HepG2 (cell line): ENCODE measurements at regions not wholly inside any gene's neighbourhood (a gene's known extent, or its start where the extent isn't known, plus 50 kb on each side); places are given as distances from the start of the nearest gene placed in this dataset.

ENCODE experiments used
- ATAC-seq: fragments of 200-7000 bp; cut with Tn5 transposase; 3 replicates; pipeline ENCODE4 v1.9.1; 2020; ENCODE audit warnings: mild to moderate bottlenecking, moderate library complexity
- BruUV-seq: library from RNA; stranded (reverse); fragments of 400-500 nt; replicated peaks from 2 replicates; lab custom pipeline; 2021; lab: Mats Ljungman, UMichigan
- CTCF ChIA-PET: fragments of 300-600 bp; formaldehyde crosslinking; extraction: SDS; loops from one replicate; lab custom pipeline; 2021; ENCODE audit warnings: low total read pairs, inconsistent platforms, low intra/inter-chr PET ratio; lab: Yijun Ruan, JAX
- POLR2A ChIA-PET: fragments of 350-600 bp; sonication (Branson Sonifier 250); formaldehyde crosslinking; loops from one replicate; lab custom pipeline; 2020; ENCODE audit warnings: antibody characterized with exemption, inconsistent platforms; lab: Yijun Ruan, JAX
- DNase-seq: peaks from one replicate; pipeline ENCODE4 v3.0.0-alpha.2; 2015; ENCODE audit warnings: low spot score
- FAIRE-seq: peaks from 3 replicates; lab custom pipeline; 2011; peaks lifted over from hg19 to GRCh38; lab: Jason Lieb, UNC
- H2AFZ ChIP-seq: one replicate; pipeline ENCODE4 v1.6.1; 2011; ENCODE audit warnings: low read length, inconsistent platforms
- H3K27ac ChIP-seq: fragments of 300-600 bp; 3 replicates; pipeline ENCODE4 v1.8.0; 2011; ENCODE audit warnings: mixed run types, mild to moderate bottlenecking, mixed read lengths, low read length, inconsistent platforms; ENCODE audit not compliant: insufficient read depth; ENCODE audit errors: extremely low read length
- H3K27me3 ChIP-seq, 2 experiments: fragments of 200-600 bp in 1 of 2; 2 replicates in 1 of 2; 3 replicates in 1 of 2; pipeline versions ENCODE4 v1.6.0 to v1.8.0; 2011; ENCODE audit warnings: low read length in 2 of 2, mild to moderate bottlenecking in 2 of 2, moderate library complexity in 2 of 2, inconsistent platforms in 1 of 2; ENCODE audit not compliant: insufficient read depth in 2 of 2, control insufficient read depth in 1 of 2
- H3K36me3 ChIP-seq, 2 experiments: fragments of 200-600 bp in 1 of 2; replicated peaks in 1 of 2; 2 replicates in 1 of 2; 3 replicates in 1 of 2; pipeline versions ENCODE4 v1.5.1 to v1.8.0; 2011; ENCODE audit warnings: low read length in 2 of 2, inconsistent platforms in 1 of 2; ENCODE audit not compliant: insufficient read depth in 2 of 2, control insufficient read depth in 1 of 2
- H3K4me1 ChIP-seq: 2 replicates; pipeline ENCODE4 v1.5.1; 2012; ENCODE audit warnings: low read length, inconsistent platforms; ENCODE audit not compliant: insufficient read depth
- H3K4me2 ChIP-seq: 2 replicates; pipeline ENCODE4 v1.6.0; 2011; ENCODE audit warnings: low read depth, low read length, inconsistent platforms
- H3K4me3 ChIP-seq, 3 experiments: fragments of 200-600 bp in 1 of 3; sonication (generic), shearing (Covaris generic) in 1 of 3; replicated peaks in 1 of 3; 2 replicates each; pipeline ENCODE4 v1.5.1; 2011 to 2016; ENCODE audit warnings: low read length in 3 of 3, inconsistent platforms in 2 of 3, low read depth in 2 of 3, mild to moderate bottlenecking in 2 of 3, control low read depth in 1 of 3, mixed read lengths in 1 of 3; ENCODE audit not compliant: insufficient read depth in 1 of 3
- H3K79me2 ChIP-seq: one replicate; pipeline ENCODE4 v1.6.1; 2011; ENCODE audit warnings: low read length, inconsistent platforms; ENCODE audit not compliant: insufficient read depth
- H3K9ac ChIP-seq: 2 replicates; pipeline ENCODE4 v1.6.0; 2011; ENCODE audit warnings: mild to moderate bottlenecking, low read depth, low read length, inconsistent platforms; ENCODE audit not compliant: insufficient read depth
- H3K9me3 ChIP-seq: 2 replicates; pipeline ENCODE4 v1.5.1; 2012; ENCODE audit warnings: mild to moderate bottlenecking, low read length
- H4K20me1 ChIP-seq: 2 replicates; pipeline ENCODE4 v1.6.0; 2011; ENCODE audit warnings: inconsistent platforms, mild to moderate bottlenecking, low read length, moderate library complexity; ENCODE audit not compliant: insufficient read depth
- CREM ChIP-seq, 2 experiments: sonication (generic) in 1 of 2; formaldehyde crosslinking in 1 of 2; IDR thresholded peaks; 2 replicates each; pipeline versions ENCODE4 v1.4.0 to v1.6.1; 2016 to 2020; ENCODE audit warnings: antibody characterized with exemption in 1 of 2, mild to moderate bottlenecking in 1 of 2, missing genetic modification reagents in 1 of 2
- DNMT1 ChIP-seq: sonication (generic); formaldehyde crosslinking; IDR thresholded peaks from 2 replicates; pipeline ENCODE4 v1.5.1; 2020; ENCODE audit warnings: mild to moderate bottlenecking, missing genetic modification reagents
- FOSL1 ChIP-seq: sonication (generic); formaldehyde crosslinking; IDR thresholded peaks from 2 replicates; pipeline ENCODE4 v1.9.0; 2021; ENCODE audit warnings: missing genetic modification reagents, borderline replicate concordance
- FOXK2 ChIP-seq: fragments of 450-650 bp; IDR thresholded peaks from 2 replicates; pipeline ENCODE4 v1.6.1; 2016
- MXI1 ChIP-seq: IDR thresholded peaks from 3 replicates; pipeline ENCODE4 v1.6.1; 2012; ENCODE audit warnings: low read depth, low read length, inconsistent platforms, borderline replicate concordance
- NFE2 ChIP-seq: sonication (generic); formaldehyde crosslinking; IDR thresholded peaks from 2 replicates; pipeline ENCODE4 v1.4.0; 2020; ENCODE audit warnings: missing genetic modification reagents
- RELA ChIP-seq: sonication (generic); formaldehyde crosslinking; IDR thresholded peaks from 2 replicates; pipeline ENCODE4 v1.4.0; 2020; ENCODE audit warnings: missing genetic modification reagents
- SIX4 ChIP-seq: sonication (generic); formaldehyde crosslinking; IDR thresholded peaks from 2 replicates; pipeline ENCODE4 v1.4.0; 2020; ENCODE audit warnings: missing genetic modification reagents
- TAF15 ChIP-seq: fragments of 200-400 bp; formaldehyde crosslinking; IDR thresholded peaks from one replicate; pipeline ENCODE4 v1.6.1; 2018; ENCODE audit warnings: mild to moderate bottlenecking, low read depth, low read length; ENCODE audit not compliant: poor library complexity, severe bottlenecking
- ZFP36 ChIP-seq: fragments of 150-350 bp; IDR thresholded peaks from 2 replicates; pipeline ENCODE4 v1.6.1; 2018; ENCODE audit warnings: borderline replicate concordance, low read length, low read depth; ENCODE audit not compliant: partially characterized antibody
- WGBS: methylation state at CpG from one replicate; pipeline ENCODE4 v1.1.6; 2017; ENCODE audit warnings: low lambda C conversion rate; 5-methylcytosine and 5-hydroxymethylcytosine counted together
- in situ Hi-C: cut with HindIII; loops from 2 replicates; pipeline ENCODE4 v1.10.0; 2017; ENCODE audit warnings: low pct_unique_long_range_greater_than_20kb; ENCODE audit not compliant: extremely low pct_ligation_motif_present
- intact Hi-C: fragments of 100-400 bp; cut with micrococcal nuclease; formaldehyde crosslinking; loops from one replicate; pipeline ENCODE4 v1.10.0; 2022; ENCODE audit not compliant: unreplicated experiment
- TF ChIP-seq, protein P1 (sequence below): sonication (generic); formaldehyde crosslinking; IDR thresholded peaks from 2 replicates; pipeline ENCODE4 v1.5.0; 2020; ENCODE audit warnings: mild to moderate bottlenecking, missing genetic modification reagents, moderate library complexity
- TF ChIP-seq, protein P2 (sequence below): fragments of 450-650 bp; IDR thresholded peaks from 2 replicates; pipeline ENCODE4 v1.6.1; 2017
- TF ChIP-seq, protein P3 (sequence below): sonication (generic); formaldehyde crosslinking; IDR thresholded peaks from 2 replicates; pipeline ENCODE4 v1.4.0; 2020; ENCODE audit warnings: missing genetic modification reagents, borderline replicate concordance

DNA sequence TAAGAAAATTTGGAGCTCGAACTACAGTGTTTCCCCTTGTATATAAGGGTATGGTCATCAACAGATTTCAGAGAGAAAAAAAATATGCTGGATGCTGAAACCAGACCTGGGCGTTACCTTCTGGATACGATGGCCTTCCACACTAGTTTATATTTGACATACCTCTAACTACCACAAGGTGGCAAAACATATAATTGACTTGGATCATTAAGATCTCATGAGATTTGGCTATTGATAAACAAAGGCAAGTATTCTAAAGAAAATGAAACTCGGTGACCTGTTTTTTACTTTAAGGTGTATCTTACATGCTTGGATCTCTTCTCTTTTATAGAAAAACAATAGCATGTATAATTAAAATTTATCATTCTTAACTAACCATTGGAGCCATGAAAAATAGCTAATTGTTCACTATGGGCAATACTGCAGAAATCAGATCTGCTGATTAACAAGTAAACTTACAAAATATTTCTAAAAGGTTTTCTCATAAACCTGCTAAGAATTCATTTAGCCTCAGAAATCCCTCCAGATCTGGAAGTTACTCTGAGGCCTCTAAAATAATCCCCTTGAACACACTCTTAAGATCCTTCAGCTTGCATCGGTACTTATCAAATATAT, 300.6 kb upstream of the KCNH8 start:
- Histone ChIP-seq H3K36me3 (no peaks in the 10 kb centered on the region), H3K27me3 (no peaks in the 10 kb centered on the region), H3K4me1 (no peaks in the 10 kb centered on the region), H3K4me2 (no peak overlapping the region), H3K9ac (no peak overlapping the region), H2AFZ (no peak overlapping the region), H4K20me1 (no peaks in the 10 kb centered on the region), H3K4me3 (no peak overlapping the region), H3K27ac (no peak overlapping the region), H3K9me3 (no peaks in the 10 kb centered on the region), H3K79me2 (no peaks in the 10 kb centered on the region)
- peak; percentile 56; the same call in 2 of the 3 replicates for ATAC-seq
- FAIRE-seq = no peak
- ChIA-PET CTCF (interaction anchor here (2.7 kb wide), 1 partner anchor 141 kb away, joined by 12 read pairs; no protein-coding TSS in a partner anchor), POLR2A (no interaction called here)
- intact Hi-C loops = loop anchor here (1.0 to 5.0 kb wide), 2 partner anchors 141 to 405 kb away; no protein-coding TSS in a partner anchor
- DNase-seq = peak; percentile 10
- BruUV-seq = no TSS peak
- in situ Hi-C loops = loop anchor here (10.0 kb wide), 1 partner anchor 137 kb away; no protein-coding TSS in a partner anchor
- WGBS = 9% methylated on average over 5 of the region's 5 CpGs
- TF ChIP-seq DNMT1 (CRISPR knock-in tag) (no peak), FOXK2 (no peak)
- TF ChIP-seq, protein P1, sequence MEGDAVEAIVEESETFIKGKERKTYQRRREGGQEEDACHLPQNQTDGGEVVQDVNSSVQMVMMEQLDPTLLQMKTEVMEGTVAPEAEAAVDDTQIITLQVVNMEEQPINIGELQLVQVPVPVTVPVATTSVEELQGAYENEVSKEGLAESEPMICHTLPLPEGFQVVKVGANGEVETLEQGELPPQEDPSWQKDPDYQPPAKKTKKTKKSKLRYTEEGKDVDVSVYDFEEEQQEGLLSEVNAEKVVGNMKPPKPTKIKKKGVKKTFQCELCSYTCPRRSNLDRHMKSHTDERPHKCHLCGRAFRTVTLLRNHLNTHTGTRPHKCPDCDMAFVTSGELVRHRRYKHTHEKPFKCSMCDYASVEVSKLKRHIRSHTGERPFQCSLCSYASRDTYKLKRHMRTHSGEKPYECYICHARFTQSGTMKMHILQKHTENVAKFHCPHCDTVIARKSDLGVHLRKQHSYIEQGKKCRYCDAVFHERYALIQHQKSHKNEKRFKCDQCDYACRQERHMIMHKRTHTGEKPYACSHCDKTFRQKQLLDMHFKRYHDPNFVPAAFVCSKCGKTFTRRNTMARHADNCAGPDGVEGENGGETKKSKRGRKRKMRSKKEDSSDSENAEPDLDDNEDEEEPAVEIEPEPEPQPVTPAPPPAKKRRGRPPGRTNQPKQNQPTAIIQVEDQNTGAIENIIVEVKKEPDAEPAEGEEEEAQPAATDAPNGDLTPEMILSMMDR = peak; percentile 25; the same call in 1 of the 2 replicates

DNA sequence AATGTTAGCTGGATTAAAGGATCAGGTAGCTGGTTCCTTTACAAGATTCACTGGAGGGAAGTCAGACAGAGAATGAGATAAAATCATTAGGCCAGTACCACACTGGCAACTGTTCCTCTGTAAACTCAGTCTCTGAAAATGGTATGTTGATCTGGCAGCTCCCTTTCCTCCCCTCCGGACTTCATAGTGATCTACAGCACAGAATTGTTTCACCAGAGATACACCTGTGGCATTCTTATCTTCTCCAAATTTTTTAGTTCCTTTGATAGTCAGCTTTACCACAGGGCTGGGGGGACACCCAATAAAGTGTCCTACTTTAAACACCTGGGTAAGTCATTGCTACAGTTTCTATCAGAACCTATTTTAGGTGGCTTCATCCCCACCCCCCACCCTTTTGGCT, 304.3 kb upstream of the KCNH8 start:
- H3K9me3 ChIP-seq = no peaks in the 10 kb centered on the region
- ATAC-seq = no peak
- ChIA-PET CTCF (no interaction called here), POLR2A (no interaction called here)
- no peak for FAIRE-seq
- in situ Hi-C loops = loop anchor here (10.0 kb wide), 1 partner anchor 141 kb away; no protein-coding TSS in a partner anchor
- no peak for DNase-seq
- intact Hi-C loops = no loop called here
- no TSS peak for BruUV-seq
- no peaks in the 10 kb centered on the region for H3K4me1 ChIP-seq
- no peak overlapping the region for H3K27ac ChIP-seq
- no peaks in the 10 kb centered on the region for H3K36me3 ChIP-seq
- no peak overlapping the region for H2AFZ ChIP-seq
- no peak overlapping the region for H3K4me2 ChIP-seq
- H3K4me3 ChIP-seq = no peak overlapping the region
- no peaks in the 10 kb centered on the region for H3K79me2 ChIP-seq
- 0% methylated on average over 1 of the region's 1 CpG for WGBS
- no peaks in the 10 kb centered on the region for H3K27me3 ChIP-seq
- no peak overlapping the region for H3K9ac ChIP-seq
- no peaks in the 10 kb centered on the region for H4K20me1 ChIP-seq
- TF ChIP-seq, protein P2, sequence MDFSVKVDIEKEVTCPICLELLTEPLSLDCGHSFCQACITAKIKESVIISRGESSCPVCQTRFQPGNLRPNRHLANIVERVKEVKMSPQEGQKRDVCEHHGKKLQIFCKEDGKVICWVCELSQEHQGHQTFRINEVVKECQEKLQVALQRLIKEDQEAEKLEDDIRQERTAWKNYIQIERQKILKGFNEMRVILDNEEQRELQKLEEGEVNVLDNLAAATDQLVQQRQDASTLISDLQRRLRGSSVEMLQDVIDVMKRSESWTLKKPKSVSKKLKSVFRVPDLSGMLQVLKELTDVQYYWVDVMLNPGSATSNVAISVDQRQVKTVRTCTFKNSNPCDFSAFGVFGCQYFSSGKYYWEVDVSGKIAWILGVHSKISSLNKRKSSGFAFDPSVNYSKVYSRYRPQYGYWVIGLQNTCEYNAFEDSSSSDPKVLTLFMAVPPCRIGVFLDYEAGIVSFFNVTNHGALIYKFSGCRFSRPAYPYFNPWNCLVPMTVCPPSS = no peak
- TF ChIP-seq SIX4 (CRISPR knock-in tag) = no peak
- TF ChIP-seq ZFP36 = no peak
- TF ChIP-seq RELA (CRISPR knock-in tag) = no peak
- no peak for TF ChIP-seq MXI1
- no peak for TF ChIP-seq FOSL1 (CRISPR knock-in tag)
- TF ChIP-seq TAF15 = no peak
- no peak for TF ChIP-seq CREM (IDR thresholded peaks at IDR 0.05)
- no peak for TF ChIP-seq CREM (CRISPR knock-in tag; IDR thresholded peaks at IDR 0.05)
- TF ChIP-seq, protein P3, sequence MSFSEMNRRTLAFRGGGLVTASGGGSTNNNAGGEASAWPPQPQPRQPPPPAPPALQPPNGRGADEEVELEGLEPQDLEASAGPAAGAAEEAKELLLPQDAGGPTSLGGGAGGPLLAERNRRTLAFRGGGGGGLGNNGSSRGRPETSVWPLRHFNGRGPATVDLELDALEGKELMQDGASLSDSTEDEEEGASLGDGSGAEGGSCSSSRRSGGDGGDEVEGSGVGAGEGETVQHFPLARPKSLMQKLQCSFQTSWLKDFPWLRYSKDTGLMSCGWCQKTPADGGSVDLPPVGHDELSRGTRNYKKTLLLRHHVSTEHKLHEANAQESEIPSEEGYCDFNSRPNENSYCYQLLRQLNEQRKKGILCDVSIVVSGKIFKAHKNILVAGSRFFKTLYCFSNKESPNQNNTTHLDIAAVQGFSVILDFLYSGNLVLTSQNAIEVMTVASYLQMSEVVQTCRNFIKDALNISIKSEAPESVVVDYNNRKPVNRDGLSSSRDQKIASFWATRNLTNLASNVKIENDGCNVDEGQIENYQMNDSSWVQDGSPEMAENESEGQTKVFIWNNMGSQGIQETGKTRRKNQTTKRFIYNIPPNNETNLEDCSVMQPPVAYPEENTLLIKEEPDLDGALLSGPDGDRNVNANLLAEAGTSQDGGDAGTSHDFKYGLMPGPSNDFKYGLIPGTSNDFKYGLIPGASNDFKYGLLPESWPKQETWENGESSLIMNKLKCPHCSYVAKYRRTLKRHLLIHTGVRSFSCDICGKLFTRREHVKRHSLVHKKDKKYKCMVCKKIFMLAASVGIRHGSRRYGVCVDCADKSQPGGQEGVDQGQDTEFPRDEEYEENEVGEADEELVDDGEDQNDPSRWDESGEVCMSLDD = no peak
- no peak for TF ChIP-seq NFE2
